ENCODE measurements at regions not wholly inside any gene's neighbourhood (a gene's known extent, or its start where the extent isn't known, plus 50 kb on each side); places are given as distances from the start of the nearest gene placed in this dataset.
"Not testable (repeated sequence)": the region's sequence is repeated elsewhere in the genome, so short reads cannot be mapped to it uniquely, and the experiment has no call there.

DNA sequence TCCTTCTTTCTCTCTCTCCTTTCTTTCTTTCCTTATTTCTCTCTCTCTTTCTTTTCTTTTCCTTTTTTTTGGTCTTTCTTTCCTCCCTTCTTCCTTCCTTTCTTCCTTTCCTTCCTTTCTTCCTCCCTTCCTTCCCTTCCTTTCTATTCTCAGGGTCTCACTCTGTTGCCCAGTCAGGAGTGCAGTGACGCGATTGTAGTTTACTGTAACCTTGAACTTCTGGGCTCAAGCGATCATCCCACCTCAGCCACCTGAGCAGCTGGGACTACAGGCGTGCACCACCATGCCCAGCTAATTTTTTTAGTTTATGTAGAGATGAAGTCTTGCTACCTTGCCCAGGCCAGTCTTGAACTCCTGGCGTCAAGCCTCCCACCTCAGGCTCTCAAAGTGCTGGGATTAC is 83.8 kb upstream of the PPM1B start:
- TF ChIP-seq, protein P1, sequence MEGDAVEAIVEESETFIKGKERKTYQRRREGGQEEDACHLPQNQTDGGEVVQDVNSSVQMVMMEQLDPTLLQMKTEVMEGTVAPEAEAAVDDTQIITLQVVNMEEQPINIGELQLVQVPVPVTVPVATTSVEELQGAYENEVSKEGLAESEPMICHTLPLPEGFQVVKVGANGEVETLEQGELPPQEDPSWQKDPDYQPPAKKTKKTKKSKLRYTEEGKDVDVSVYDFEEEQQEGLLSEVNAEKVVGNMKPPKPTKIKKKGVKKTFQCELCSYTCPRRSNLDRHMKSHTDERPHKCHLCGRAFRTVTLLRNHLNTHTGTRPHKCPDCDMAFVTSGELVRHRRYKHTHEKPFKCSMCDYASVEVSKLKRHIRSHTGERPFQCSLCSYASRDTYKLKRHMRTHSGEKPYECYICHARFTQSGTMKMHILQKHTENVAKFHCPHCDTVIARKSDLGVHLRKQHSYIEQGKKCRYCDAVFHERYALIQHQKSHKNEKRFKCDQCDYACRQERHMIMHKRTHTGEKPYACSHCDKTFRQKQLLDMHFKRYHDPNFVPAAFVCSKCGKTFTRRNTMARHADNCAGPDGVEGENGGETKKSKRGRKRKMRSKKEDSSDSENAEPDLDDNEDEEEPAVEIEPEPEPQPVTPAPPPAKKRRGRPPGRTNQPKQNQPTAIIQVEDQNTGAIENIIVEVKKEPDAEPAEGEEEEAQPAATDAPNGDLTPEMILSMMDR (IDR thresholded peaks at IDR 0.05; ENCODE audit: extremely low read depth, insufficient read depth, missing control alignments) = no peak
- no peak for DNase-seq (ENCODE audit: low spot score)
- in situ Hi-C loops (cut with MboI; ENCODE audit: low pct_unique_long_range_greater_than_20kb, low sequenced_read_pairs, unreplicated experiment) = loop anchor here (25.0 kb wide), 1 partner anchor 852 kb away; the partner anchor contains the start of gene SIX3

- TF ChIP-seq, protein P1 (IDR thresholded peaks at IDR 0.05; ENCODE audit: extremely low read depth, insufficient read depth, missing control alignments) = no peak
- DNase-seq (ENCODE audit: low spot score) = no peak
- in situ Hi-C loops (cut with MboI; ENCODE audit: low pct_unique_long_range_greater_than_20kb, low sequenced_read_pairs, unreplicated experiment) = loop anchor here (25.0 kb wide), 1 partner anchor 851 kb away; the partner anchor contains the start of gene SIX3
Observed at GRCh38 chr2:44086629-44087028, 82.0 kb upstream of the PPM1B start.

DNA sequence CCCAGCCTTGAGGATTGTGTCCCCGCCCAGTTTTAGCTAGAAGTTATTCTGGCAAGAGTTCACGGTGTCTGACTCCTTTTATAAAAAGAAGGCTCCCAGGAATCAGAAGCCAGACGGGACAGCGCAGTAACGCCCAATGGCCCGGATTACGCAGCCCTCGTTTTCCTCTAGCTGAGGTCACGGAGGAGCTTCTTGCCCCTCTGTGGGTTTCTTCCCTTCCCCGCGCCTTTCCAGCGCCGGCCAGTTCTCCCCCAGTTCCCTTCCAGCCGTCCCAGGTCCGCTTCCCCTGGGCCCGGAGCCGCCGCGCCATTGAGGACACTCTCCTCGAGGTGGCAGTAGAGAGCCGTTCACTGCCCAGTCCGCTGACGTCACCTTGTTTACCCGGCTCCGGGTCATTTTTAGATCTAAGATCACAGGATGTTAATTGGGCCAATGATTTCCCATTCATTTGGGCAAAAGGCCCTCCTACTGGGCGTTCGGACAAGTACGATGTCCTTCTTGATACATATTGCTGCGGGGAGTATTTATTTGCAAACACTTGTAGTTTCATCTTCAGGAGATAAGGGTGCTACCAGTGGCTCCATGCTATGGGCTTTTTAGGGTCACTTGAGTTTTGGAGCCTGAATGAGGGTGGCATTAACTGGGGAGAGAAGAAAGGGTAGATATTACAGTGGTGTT is 81.5 kb upstream of the PPM1B start:
- TF ChIP-seq, protein P1 (IDR thresholded peaks at IDR 0.05; ENCODE audit: extremely low read depth, insufficient read depth, missing control alignments) = peak; percentile 93
- peak; percentile 79 for DNase-seq (ENCODE audit: low spot score)
- in situ Hi-C loops (cut with MboI; ENCODE audit: low pct_unique_long_range_greater_than_20kb, low sequenced_read_pairs, unreplicated experiment) = loop anchor here (25.0 kb wide), 1 partner anchor 850 kb away; the partner anchor contains the start of gene SIX3

- TF ChIP-seq, protein P1 (IDR thresholded peaks at IDR 0.05; ENCODE audit: extremely low read depth, insufficient read depth, missing control alignments) = no peak
- DNase-seq (ENCODE audit: low spot score) = no peak
- in situ Hi-C loops (cut with MboI; ENCODE audit: low pct_unique_long_range_greater_than_20kb, low sequenced_read_pairs, unreplicated experiment) = loop anchor here (25.0 kb wide), 1 partner anchor 850 kb away; the partner anchor contains the start of gene SIX3
Observed at GRCh38 chr2:44087714-44088092, 81.0 kb upstream of the PPM1B start.

GRCh38 chr2:44092519-44092918 is 76.2 kb upstream of the PPM1B start:
- not testable (repeated sequence) for DNase-seq (ENCODE audit: low spot score)
- in situ Hi-C loops (cut with MboI; ENCODE audit: low pct_unique_long_range_greater_than_20kb, low sequenced_read_pairs, unreplicated experiment) = loop anchor here (25.0 kb wide), 1 partner anchor 845 kb away; the partner anchor contains the start of gene SIX3

- DNase-seq (ENCODE audit: low spot score) = no peak
- in situ Hi-C loops (cut with MboI; ENCODE audit: low pct_unique_long_range_greater_than_20kb, low sequenced_read_pairs, unreplicated experiment) = loop anchor here (25.0 kb wide), 1 partner anchor 843 kb away; the partner anchor contains the start of gene SIX3
- TF ChIP-seq, protein P1 (IDR thresholded peaks at IDR 0.05; ENCODE audit: extremely low read depth, insufficient read depth, missing control alignments) = no peak
Observed at GRCh38 chr2:44093970-44094369, 74.7 kb upstream of the PPM1B start.

DNA sequence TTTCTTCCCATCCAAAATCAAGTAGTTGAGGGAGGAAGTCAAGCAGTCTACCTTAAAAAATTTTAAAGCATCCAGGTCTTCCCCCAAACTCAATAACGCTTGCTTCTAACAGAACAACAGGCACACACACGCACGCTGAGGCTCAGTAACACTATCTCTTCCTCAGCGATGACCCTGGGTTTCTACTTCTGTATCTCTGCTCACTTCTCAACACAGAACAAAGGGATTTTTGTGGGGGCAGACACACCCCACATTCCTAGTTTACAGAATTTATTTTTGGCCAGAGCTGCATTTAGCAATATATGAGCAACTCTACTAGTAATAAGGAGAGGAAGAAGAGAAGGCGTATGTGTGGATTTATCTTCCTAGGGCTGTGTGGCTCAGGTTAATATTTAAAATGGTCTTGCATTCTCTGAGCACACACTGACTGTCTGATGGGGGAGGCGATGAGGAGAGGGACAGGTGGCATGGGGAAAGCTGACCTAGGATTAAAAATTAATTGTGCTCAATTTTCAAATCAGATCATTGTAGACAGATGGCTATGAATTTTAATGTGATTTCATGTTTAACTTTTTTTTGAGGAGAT is 71.3 kb upstream of the PPM1B start:
- TF ChIP-seq, protein P1 (IDR thresholded peaks at IDR 0.05; ENCODE audit: extremely low read depth, insufficient read depth, missing control alignments) = no peak
- DNase-seq (ENCODE audit: low spot score) = no peak
- in situ Hi-C loops (cut with MboI; ENCODE audit: low pct_unique_long_range_greater_than_20kb, low sequenced_read_pairs, unreplicated experiment) = loop anchor here (25.0 kb wide), 1 partner anchor 840 kb away; the partner anchor contains the start of gene SIX3

Measured in GM13977 (cell line).